HG02981 (cell line): ENCODE measurements at regions not wholly inside any gene's neighbourhood (a gene's known extent, or its start where the extent isn't known, plus 50 kb on each side); places are given as distances from the start of the nearest gene placed in this dataset.

Experiments used
- ATAC-seq: cut with Tn5 transposase; IDR thresholded peaks from one replicate; pipeline ENCODE4 v1.9.1; 2021; ENCODE audit warnings: mild to moderate bottlenecking, moderate library complexity; ENCODE audit not compliant: unreplicated experiment

DNA sequence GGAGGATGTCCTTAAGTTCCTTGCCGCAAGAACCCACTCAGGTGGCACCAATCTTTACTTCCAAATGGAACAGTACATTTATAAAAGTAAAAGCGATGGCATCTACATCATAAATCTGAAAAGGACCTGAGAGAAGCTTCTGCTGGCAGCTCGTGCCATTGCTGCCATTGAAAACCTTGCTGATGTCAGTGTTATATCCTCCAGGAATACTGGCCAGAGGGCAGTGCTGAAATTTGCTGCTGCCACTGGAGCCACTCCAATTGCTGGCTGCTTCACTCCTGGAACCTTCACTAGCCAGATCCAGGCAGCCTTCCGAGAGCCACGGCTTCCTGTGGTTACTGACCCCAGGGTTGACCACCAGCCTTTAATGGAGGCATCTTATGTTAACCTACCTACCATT lies 191.7 kb downstream of the TRIM27 start:
- ATAC-seq = no peak

- ATAC-seq = no peak
These were observed 189.3 kb downstream of the TRIM27 start for GRCh38 chr6:28734443-28734959.

GRCh38 chr6:28736121-28736520 lies 187.7 kb downstream of the TRIM27 start:
- no peak for ATAC-seq

GRCh38 chr6:28737750-28738395 lies 185.9 kb downstream of the TRIM27 start:
- ATAC-seq = no peak

- ATAC-seq = no peak
These were observed 185.4 kb downstream of the TRIM27 start for GRCh38 chr6:28738396-28738765.

DNA sequence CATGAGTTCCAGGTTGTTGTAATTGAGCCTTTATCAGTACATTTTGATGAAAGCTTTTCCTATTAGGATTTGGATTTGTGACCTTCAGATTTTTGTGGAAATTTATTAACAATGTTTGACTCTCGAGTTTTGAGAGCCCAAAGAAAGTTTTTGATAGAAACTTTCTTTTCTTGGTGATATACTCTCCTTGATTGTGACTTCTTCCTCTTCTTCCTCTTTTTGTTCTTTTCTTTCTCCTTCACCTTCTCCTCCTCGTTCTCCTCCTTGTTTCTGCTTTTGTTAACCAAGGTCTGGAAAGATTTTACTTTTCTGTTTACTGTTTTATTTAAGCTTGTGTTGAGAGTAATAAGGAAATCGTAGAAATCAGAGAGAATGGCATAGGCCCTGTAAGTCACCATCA lies 182.4 kb downstream of the TRIM27 start:
- no peak for ATAC-seq

DNA sequence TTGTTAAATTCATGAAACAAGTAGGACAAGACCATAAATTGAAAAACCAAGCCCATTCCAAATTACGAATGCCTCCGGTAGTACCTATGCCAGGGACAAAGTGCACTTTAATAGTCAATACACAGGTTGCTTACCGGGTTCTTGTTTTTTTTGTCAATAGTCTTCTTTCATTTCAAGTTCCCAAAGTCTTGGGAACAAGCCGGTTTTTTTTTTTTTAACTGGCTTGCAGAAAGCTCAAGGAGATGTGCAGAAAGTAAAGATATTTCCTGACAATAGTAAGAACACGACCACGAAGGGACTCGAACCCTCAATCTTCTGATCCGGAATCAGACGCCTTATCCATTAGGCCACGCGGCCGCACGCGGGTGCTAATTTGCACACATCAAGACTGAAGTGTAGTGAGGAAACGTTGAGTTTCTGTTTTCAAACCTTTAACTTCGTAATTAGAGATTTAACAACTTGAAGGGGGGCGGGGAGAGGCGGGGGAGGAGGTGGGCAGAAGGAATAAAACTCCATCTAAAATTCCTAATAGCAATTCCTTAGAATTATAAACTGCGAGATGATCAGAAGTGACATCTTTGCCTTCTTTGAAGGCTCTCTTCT lies 181.0 kb downstream of the TRIM27 start:
- no peak for ATAC-seq

- ATAC-seq = no peak
These were observed 180.5 kb downstream of the TRIM27 start for GRCh38 chr6:28743271-28743789.

DNA sequence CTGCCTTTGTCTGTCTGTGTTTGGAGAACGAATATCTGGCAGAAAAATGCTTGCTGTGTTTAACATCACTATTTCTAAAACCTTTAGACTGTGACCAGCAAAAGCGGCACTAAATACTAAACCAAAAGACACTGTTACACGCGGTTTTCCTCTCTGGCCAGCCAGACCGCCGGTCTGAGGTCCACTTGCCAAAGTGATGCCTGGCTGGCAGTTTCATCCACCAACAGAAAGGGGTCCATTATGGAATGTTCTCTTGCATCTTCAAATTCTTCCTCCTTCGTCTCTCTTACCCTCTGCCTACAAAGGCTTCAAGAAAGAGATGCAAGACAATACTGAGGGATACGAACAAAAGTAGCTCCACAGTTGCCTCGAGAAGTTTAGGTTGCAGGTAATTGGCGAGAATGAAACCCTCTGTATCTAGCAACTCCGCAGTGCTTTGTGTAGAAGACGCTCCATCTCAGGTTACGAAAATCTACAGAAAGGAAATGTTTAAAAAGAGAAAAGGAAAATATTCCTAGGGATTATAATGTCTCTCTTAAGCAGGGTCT lies 176.6 kb downstream of the TRIM27 start:
- no peak for ATAC-seq

- ATAC-seq = no peak
These were observed 176.1 kb downstream of the TRIM27 start for GRCh38 chr6:28747631-28748157.

DNA sequence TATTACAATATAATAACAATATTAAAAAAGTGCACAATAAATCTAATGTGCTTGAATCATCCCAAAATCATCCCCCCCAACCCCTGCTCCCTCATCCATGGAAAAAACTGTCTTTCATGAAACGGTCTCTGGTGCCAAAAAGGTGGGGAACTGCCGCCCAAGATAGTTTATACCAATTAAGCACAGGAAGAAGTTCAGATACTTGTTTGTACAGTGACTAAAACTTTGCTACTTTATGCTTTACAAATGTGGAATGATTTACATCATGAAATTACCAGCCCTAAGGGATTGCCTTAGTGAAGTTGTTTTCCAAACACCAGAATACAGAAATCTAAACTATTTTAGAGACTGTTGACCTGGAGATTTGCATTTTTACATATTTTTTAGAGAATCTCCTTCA lies 175.6 kb downstream of the TRIM27 start:
- no peak for ATAC-seq

DNA sequence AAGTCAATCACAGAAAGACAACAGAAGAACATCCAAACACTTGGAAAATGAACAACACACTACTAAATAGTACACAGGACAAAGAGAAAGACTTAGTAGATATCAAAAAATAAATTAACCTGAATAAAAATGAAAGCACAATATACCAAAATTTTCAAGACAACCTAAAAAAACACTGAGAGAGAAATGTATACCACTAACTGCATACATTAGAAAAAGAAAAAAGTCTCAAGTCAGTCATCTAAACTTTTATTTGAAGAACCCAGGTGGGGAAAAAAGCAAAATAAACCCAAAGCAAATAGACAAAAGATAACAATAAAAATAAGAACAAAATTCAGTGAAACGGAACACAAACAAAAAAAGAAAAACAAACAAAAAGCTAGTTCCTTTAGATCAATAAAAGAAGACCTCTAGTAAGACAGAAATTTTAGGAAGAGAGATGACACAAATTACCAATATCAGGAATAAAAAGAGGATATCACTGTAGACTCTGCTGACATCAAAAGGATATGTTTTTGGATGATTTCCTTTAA lies 172.8 kb downstream of the TRIM27 start:
- no peak for ATAC-seq

GRCh38 chr6:28751514-28751913 lies 172.3 kb downstream of the TRIM27 start:
- no peak for ATAC-seq

DNA sequence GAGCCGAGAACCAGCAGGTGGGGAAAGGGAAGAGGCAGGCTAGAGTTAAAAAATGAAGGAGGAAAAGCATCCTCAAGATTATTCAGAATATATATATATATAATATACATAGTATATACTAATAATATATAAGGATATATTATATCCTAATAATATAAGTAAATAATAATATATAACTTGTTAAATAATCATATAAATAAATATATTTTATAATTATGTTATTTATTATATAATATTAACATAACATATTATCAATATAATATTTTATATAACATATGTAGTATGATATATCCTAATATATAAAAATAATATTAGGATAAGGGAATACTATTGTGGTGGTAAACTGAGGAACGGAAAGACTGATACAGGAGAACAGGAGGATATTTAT lies 171.8 kb downstream of the TRIM27 start:
- no peak for ATAC-seq

DNA sequence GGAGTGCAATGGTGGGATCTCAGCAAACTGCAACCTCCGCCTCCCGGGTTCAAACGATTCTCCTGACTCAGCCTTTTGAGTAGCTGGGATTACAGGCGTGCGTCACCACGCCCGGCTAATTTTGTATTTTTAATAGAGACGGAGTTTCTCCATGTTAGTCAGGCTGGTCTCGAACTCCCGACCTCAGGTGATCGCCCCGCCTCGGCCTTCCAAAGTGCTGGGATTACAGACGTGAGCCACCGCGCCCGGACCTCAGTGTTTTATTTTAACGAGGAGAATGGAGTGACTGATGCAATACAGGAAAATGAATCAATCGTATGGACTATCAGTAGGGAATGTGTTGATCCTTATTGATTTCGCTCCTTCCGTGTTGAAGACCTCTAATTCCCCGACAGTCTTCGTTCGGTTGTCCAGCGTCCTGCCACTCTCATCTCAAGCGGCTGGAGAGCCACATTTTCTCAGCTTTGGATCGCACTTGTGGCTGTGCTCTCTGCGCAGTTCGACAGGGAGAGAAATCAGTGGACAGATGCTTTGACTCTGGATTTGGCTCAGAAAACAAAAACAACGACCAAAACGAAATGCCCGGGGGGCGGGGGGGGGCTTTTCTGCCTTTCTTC lies 166.2 kb downstream of the TRIM27 start:
- ATAC-seq = no peak

DNA sequence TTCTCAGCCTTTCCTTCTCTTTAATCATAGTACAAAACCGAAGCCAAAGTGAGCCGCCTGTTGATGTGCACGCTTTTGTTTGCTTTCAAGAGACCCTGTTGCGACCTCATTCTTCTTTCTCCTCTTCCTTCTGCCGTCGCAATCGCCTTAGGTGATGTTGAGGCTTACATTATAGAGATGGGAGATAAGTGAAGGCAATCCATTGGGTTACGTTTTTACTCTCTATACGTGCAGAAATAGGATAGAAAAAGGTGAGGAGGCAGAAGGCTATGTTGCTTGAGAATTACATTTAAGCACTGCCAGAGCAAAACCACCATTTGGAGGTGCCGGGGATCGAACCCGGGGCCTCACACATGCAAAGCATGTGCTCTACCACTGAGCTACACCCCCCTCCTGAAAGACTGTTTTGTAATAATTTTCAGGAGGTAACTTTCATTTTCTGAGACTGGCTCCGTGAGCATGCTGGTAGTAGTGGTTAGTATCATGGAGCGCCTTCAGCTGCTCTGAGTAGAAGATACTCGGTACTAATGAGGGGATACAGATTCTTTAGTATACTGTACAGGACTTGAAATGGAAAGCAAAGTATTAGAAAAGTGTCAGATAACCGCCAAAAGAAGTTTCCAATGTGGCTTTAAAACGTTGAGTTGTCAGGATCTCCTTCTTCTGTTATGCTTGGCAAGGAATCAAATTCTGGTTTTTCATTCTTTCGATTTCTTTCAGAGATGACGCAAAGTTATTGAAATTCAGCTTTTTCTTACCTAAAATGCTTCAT lies 165.6 kb downstream of the TRIM27 start:
- ATAC-seq = no peak

DNA sequence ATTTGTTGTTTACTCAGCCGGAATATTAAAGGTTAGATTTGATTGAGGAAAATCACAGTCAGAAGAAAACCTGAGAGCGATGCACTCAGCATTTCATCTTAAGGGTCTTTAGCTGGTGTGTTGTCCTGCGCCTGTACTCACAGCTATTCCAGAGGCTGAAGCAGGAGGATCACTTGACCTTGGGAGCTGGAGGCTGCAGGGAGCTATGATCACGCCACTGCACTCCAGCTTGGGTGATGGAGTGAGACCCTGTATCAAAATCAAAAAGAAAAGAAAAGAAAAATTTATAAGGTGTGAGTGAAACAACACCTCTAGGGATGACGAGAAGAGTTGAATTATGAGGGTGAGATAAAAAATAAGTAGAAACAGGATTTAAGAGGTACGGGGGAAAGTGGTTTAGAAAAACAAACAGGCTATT lies 165.0 kb downstream of the TRIM27 start:
- ATAC-seq = no peak

GRCh38 chr6:28764014-28764723 lies 159.6 kb downstream of the TRIM27 start:
- ATAC-seq = no peak

GRCh38 chr6:28764761-28765282 lies 159.0 kb downstream of the TRIM27 start:
- ATAC-seq = no peak

GRCh38 chr6:28765978-28766351 lies 157.8 kb downstream of the TRIM27 start:
- no peak for ATAC-seq
